ENCODE measurements at regions not wholly inside any gene's neighbourhood (a gene's known extent, or its start where the extent isn't known, plus 50 kb on each side); places are given as distances from the start of the nearest gene placed in this dataset.
"Not testable (repeated sequence)": the region's sequence is repeated elsewhere in the genome, so short reads cannot be mapped to it uniquely, and the experiment has no call there.

- no peak for DNase-seq
These were observed 109.6 kb downstream of the CTNND1 start for GRCh38 chr11:57871231-57871630.

GRCh38 chr11:57873196-57873911 lies 111.8 kb downstream of the CTNND1 start:
- no peak for DNase-seq

GRCh38 chr11:57874981-57875380 lies 113.4 kb downstream of the CTNND1 start:
- no peak for DNase-seq

GRCh38 chr11:57881647-57882046 lies 120.0 kb downstream of the CTNND1 start:
- DNase-seq = no peak

GRCh38 chr11:57883630-57884029 lies 122.0 kb downstream of the CTNND1 start:
- DNase-seq = no peak

GRCh38 chr11:57885298-57886050 lies 123.9 kb downstream of the CTNND1 start:
- DNase-seq = no peak

- DNase-seq = no peak
These were observed 126.8 kb downstream of the CTNND1 start for GRCh38 chr11:57888386-57888785.

GRCh38 chr11:57890521-57890920 lies 128.9 kb downstream of the CTNND1 start:
- DNase-seq = no peak

- not testable (repeated sequence) for DNase-seq
These were observed 130.5 kb upstream of the OR9Q1 start for GRCh38 chr11:57893200-57893599.

GRCh38 chr11:57896361-57897145 lies 127.1 kb upstream of the OR9Q1 start:
- no peak for DNase-seq

- no peak for DNase-seq
These were observed 124.3 kb upstream of the OR9Q1 start for GRCh38 chr11:57899378-57899777.

- DNase-seq = no peak
These were observed 123.4 kb upstream of the OR9Q1 start for GRCh38 chr11:57900320-57900719.

- no peak for DNase-seq
These were observed 122.4 kb upstream of the OR9Q1 start for GRCh38 chr11:57901278-57901677.

GRCh38 chr11:57901756-57902155 lies 121.9 kb upstream of the OR9Q1 start:
- DNase-seq = no peak

GRCh38 chr11:57903011-57903410 lies 120.7 kb upstream of the OR9Q1 start:
- no peak for DNase-seq

GRCh38 chr11:57903441-57904123 lies 120.1 kb upstream of the OR9Q1 start:
- peak in 1 of 2 donors; percentile 26 for DNase-seq

- no peak for DNase-seq
These were observed 119.3 kb upstream of the OR9Q1 start for GRCh38 chr11:57904376-57904775.

GRCh38 chr11:57905439-57905838 lies 118.2 kb upstream of the OR9Q1 start:
- no peak for DNase-seq

GRCh38 chr11:57908399-57908798 lies 115.3 kb upstream of the OR9Q1 start:
- not testable (repeated sequence) for DNase-seq

GRCh38 chr11:57911522-57911921 lies 112.2 kb upstream of the OR9Q1 start:
- DNase-seq = not testable (repeated sequence)

- DNase-seq = no peak
These were observed 109.7 kb upstream of the OR9Q1 start for GRCh38 chr11:57913715-57914704.

- no peak for DNase-seq
These were observed 106.0 kb upstream of the OR9Q1 start for GRCh38 chr11:57917632-57918031.

Data from stimulated activated CD4-positive, alpha-beta T cell treated with anti-CD3 and anti-CD28 coated beads, Interleukin-2, amount 100 ng/mL, for 24 hours (primary cell).